MM.1S (cell line): ENCODE measurements at regions not wholly inside any gene's neighbourhood (a gene's known extent, or its start where the extent isn't known, plus 50 kb on each side); places are given as distances from the start of the nearest gene placed in this dataset.

Experiments used
- CTCF ChIP-seq: fragments of 300-600 bp; sonication (generic); IDR thresholded peaks from 2 replicates; pipeline ENCODE4 v1.5.1; 2016; ENCODE audit warnings: antibody characterized with exemption, low read length, mixed read lengths
- EZH2 ChIP-seq: fragments of 300-600 bp; sonication (generic); optimal IDR thresholded peaks from 2 replicates; pipeline ENCODE3; 2017; ENCODE audit warnings: low read depth, mild to moderate bottlenecking, antibody characterized with exemption, low read length, mixed read lengths

GRCh38 chr13:38498271-38498670 is 148.6 kb downstream of the UFM1 start:
- TF ChIP-seq EZH2 = no peak
- no peak for TF ChIP-seq CTCF
